ENCODE measurements at regions not wholly inside any gene's neighbourhood (a gene's known extent, or its start where the extent isn't known, plus 50 kb on each side); places are given as distances from the start of the nearest gene placed in this dataset.

DNA sequence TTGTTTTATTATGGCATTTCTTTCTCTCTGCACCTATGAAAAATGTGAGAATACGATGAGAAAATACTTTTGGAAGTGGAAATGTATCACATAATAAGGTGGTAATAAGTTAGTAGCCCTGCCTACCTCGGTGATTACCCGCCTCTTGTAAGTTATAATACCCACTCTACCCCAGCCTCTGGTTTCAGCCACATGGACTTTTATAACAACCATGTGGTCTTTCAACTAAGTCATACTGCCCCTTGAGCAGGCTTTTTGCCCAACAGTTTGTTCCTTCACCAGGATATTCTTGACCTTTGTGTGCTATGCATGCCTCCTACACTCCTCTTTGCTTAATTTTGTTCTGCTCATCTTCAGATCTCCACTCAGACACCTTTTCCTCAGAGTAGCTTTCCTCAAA lies 470.6 kb upstream of the ZWINT start:
- RAD21 ChIA-PET (ENCODE audit: unreplicated experiment): no interaction called here

More for the DNA sequence above, 470.6 kb upstream of the ZWINT start:
- H3K4me2 ChIP-seq (ENCODE audit: control insufficient read depth, insufficient read depth): no peak overlapping the region
- no peak overlapping the region for H3K4me3 ChIP-seq
- ATAC-seq (no peak), DNase-seq (ENCODE audit: low read depth, low spot score) (no peak), FAIRE-seq (no peak)
- no peaks in the 10 kb centered on the region for H3K9me3 ChIP-seq (replicated peaks; ENCODE audit: control insufficient read depth, insufficient read depth, low read length)
- no TSS peak for BruUV-seq (replicated peaks)
- intact Hi-C loops (cut with micrococcal nuclease; ENCODE audit: unreplicated experiment): no loop called here
- POLR2A ChIA-PET: no interaction called here
- SMC1A ChIA-PET (ENCODE audit: uncharacterized antibody, unreplicated experiment): no interaction called here
- H3K79me2 ChIP-seq (ENCODE audit: control insufficient read depth, insufficient read depth, low read length): no peaks in the 10 kb centered on the region
- no peak for TF ChIP-seq ZNF217 (IDR thresholded peaks at IDR 0.05)
- no peak for TF ChIP-seq CBX5 (IDR thresholded peaks at IDR 0.05; ENCODE audit: low read depth)
- TF ChIP-seq, protein P1, sequence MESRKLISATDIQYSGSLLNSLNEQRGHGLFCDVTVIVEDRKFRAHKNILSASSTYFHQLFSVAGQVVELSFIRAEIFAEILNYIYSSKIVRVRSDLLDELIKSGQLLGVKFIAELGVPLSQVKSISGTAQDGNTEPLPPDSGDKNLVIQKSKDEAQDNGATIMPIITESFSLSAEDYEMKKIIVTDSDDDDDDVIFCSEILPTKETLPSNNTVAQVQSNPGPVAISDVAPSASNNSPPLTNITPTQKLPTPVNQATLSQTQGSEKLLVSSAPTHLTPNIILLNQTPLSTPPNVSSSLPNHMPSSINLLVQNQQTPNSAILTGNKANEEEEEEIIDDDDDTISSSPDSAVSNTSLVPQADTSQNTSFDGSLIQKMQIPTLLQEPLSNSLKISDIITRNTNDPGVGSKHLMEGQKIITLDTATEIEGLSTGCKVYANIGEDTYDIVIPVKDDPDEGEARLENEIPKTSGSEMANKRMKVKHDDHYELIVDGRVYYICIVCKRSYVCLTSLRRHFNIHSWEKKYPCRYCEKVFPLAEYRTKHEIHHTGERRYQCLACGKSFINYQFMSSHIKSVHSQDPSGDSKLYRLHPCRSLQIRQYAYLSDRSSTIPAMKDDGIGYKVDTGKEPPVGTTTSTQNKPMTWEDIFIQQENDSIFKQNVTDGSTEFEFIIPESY (IDR thresholded peaks at IDR 0.05): no peak
- TF ChIP-seq, protein P2, sequence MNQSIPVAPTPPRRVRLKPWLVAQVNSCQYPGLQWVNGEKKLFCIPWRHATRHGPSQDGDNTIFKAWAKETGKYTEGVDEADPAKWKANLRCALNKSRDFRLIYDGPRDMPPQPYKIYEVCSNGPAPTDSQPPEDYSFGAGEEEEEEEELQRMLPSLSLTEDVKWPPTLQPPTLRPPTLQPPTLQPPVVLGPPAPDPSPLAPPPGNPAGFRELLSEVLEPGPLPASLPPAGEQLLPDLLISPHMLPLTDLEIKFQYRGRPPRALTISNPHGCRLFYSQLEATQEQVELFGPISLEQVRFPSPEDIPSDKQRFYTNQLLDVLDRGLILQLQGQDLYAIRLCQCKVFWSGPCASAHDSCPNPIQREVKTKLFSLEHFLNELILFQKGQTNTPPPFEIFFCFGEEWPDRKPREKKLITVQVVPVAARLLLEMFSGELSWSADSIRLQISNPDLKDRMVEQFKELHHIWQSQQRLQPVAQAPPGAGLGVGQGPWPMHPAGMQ (IDR thresholded peaks at IDR 0.05; ENCODE audit: borderline replicate concordance): no peak
- TF ChIP-seq CEBPB (IDR thresholded peaks at IDR 0.05; ENCODE audit: borderline replicate concordance in 1 of 2, low read depth in 2 of 2, low read length in 2 of 2): no peak
- TF ChIP-seq CREB1 (IDR thresholded peaks at IDR 0.05; ENCODE audit: low read depth): no peak
- TF ChIP-seq, protein P3, sequence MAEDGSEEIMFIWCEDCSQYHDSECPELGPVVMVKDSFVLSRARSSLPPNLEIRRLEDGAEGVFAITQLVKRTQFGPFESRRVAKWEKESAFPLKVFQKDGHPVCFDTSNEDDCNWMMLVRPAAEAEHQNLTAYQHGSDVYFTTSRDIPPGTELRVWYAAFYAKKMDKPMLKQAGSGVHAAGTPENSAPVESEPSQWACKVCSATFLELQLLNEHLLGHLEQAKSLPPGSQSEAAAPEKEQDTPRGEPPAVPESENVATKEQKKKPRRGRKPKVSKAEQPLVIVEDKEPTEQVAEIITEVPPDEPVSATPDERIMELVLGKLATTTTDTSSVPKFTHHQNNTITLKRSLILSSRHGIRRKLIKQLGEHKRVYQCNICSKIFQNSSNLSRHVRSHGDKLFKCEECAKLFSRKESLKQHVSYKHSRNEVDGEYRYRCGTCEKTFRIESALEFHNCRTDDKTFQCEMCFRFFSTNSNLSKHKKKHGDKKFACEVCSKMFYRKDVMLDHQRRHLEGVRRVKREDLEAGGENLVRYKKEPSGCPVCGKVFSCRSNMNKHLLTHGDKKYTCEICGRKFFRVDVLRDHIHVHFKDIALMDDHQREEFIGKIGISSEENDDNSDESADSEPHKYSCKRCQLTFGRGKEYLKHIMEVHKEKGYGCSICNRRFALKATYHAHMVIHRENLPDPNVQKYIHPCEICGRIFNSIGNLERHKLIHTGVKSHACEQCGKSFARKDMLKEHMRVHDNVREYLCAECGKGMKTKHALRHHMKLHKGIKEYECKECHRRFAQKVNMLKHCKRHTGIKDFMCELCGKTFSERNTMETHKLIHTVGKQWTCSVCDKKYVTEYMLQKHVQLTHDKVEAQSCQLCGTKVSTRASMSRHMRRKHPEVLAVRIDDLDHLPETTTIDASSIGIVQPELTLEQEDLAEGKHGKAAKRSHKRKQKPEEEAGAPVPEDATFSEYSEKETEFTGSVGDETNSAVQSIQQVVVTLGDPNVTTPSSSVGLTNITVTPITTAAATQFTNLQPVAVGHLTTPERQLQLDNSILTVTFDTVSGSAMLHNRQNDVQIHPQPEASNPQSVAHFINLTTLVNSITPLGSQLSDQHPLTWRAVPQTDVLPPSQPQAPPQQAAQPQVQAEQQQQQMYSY (CRISPR knock-in tag; IDR thresholded peaks at IDR 0.05): no peak
- TF ChIP-seq ETV6 (conservative IDR thresholded peaks at IDR 0.05 in 1 of 2, IDR thresholded peaks at IDR 0.05 in 1 of 2; ENCODE audit: borderline replicate concordance in 1 of 2, low read depth in 1 of 2): no peak
- no peak for TF ChIP-seq SMAD5 (IDR thresholded peaks at IDR 0.05; ENCODE audit: low read depth)
- TF ChIP-seq, protein P4, sequence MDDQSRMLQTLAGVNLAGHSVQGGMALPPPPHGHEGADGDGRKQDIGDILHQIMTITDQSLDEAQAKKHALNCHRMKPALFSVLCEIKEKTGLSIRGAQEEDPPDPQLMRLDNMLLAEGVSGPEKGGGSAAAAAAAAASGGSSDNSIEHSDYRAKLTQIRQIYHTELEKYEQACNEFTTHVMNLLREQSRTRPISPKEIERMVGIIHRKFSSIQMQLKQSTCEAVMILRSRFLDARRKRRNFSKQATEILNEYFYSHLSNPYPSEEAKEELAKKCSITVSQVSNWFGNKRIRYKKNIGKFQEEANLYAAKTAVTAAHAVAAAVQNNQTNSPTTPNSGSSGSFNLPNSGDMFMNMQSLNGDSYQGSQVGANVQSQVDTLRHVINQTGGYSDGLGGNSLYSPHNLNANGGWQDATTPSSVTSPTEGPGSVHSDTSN (IDR thresholded peaks at IDR 0.05; ENCODE audit: insufficient replicate concordance, low read depth, low read length): no peak
- no peak for TF ChIP-seq MTA3 (IDR thresholded peaks at IDR 0.05; ENCODE audit: borderline replicate concordance, low read length)
- TF ChIP-seq, protein P5, sequence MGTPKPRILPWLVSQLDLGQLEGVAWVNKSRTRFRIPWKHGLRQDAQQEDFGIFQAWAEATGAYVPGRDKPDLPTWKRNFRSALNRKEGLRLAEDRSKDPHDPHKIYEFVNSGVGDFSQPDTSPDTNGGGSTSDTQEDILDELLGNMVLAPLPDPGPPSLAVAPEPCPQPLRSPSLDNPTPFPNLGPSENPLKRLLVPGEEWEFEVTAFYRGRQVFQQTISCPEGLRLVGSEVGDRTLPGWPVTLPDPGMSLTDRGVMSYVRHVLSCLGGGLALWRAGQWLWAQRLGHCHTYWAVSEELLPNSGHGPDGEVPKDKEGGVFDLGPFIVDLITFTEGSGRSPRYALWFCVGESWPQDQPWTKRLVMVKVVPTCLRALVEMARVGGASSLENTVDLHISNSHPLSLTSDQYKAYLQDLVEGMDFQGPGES (IDR thresholded peaks at IDR 0.05): no peak
- H3K27me3 ChIP-seq (replicated peaks in 1 of 2; ENCODE audit: control insufficient read depth in 2 of 2, insufficient read depth in 2 of 2, low read length in 1 of 2): no peaks in the 10 kb centered on the region
- in situ Hi-C loops (cut with MboI): no loop called here
- no peak overlapping the region for H3K9ac ChIP-seq (ENCODE audit: control insufficient read depth, insufficient read depth, low read length)
- no peaks in the 10 kb centered on the region for H3K36me3 ChIP-seq (ENCODE audit: control insufficient read depth in 2 of 2, insufficient read depth in 2 of 2, low read length in 1 of 2)
- 29% methylated on average over 3 of the region's 3 CpGs for WGBS (ENCODE audit: insufficient coverage, insufficient replicate concordance, low lambda C conversion rate, missing lambda C conversion rate)
- H2AFZ ChIP-seq (ENCODE audit: control insufficient read depth, low read depth, low read length): no peak overlapping the region
- CTCF ChIA-PET: no interaction called here
- no peak overlapping the region for H3K27ac ChIP-seq (ENCODE audit: control insufficient read depth, insufficient read depth)
- H3K4me1 ChIP-seq (ENCODE audit: control insufficient read depth, insufficient read depth, low read length): no peaks in the 10 kb centered on the region
- no peaks in the 10 kb centered on the region for H4K20me1 ChIP-seq (ENCODE audit: control insufficient read depth, insufficient read depth)

Data from GM12878 (cell line).